ENCODE measurements at regions not wholly inside any gene's neighbourhood (a gene's known extent, or its start where the extent isn't known, plus 50 kb on each side); places are given as distances from the start of the nearest gene placed in this dataset.

DNA sequence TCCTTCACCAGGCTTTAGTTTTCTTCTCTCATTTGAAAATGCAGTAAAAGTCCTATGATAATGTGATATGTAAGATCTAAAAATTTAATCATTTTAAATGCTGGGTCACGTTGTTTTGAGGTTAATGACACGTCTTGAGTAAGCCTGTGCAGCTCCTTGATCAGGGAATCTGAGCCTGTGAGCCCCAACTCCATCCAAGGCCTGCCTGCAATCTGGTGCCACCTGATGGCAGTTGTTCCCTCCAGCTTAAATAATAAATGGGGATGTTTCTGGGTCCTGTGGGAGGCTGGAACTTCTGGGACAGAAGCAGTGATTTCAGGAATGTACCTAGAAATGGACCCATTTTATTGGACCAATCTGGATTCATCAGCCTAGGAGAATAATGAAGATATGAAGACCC is 455.4 kb upstream of the ADGRL3 start:
- TF ChIP-seq, protein P1, sequence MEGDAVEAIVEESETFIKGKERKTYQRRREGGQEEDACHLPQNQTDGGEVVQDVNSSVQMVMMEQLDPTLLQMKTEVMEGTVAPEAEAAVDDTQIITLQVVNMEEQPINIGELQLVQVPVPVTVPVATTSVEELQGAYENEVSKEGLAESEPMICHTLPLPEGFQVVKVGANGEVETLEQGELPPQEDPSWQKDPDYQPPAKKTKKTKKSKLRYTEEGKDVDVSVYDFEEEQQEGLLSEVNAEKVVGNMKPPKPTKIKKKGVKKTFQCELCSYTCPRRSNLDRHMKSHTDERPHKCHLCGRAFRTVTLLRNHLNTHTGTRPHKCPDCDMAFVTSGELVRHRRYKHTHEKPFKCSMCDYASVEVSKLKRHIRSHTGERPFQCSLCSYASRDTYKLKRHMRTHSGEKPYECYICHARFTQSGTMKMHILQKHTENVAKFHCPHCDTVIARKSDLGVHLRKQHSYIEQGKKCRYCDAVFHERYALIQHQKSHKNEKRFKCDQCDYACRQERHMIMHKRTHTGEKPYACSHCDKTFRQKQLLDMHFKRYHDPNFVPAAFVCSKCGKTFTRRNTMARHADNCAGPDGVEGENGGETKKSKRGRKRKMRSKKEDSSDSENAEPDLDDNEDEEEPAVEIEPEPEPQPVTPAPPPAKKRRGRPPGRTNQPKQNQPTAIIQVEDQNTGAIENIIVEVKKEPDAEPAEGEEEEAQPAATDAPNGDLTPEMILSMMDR (conservative IDR thresholded peaks at IDR 0.05 in 1 of 2, IDR thresholded peaks at IDR 0.05 in 1 of 2; ENCODE audit: extremely low read depth in 1 of 2, insufficient read depth in 1 of 2, low read depth in 1 of 2, low read length in 2 of 2), result peak; percentile 9 to 50
- no peak for TF ChIP-seq EZH2 (IDR thresholded peaks at IDR 0.05; ENCODE audit: borderline replicate concordance, low read length)

All from mammary epithelial cell (primary cell).